Neuron (in vitro differentiated cells): ENCODE measurements at regions not wholly inside any gene's neighbourhood (a gene's known extent, or its start where the extent isn't known, plus 50 kb on each side); places are given as distances from the start of the nearest gene placed in this dataset.
"Not testable (repeated sequence)": the region's sequence is repeated elsewhere in the genome, so short reads cannot be mapped to it uniquely, and the experiment has no call there.

ENCODE experiments used
- H2AFZ ChIP-seq: one replicate; pipeline ENCODE4 v1.6.1; 2013; ENCODE audit warnings: low read depth, mild to moderate bottlenecking, inconsistent platforms, low read length, moderate library complexity
- H3K27me3 ChIP-seq: one replicate; pipeline ENCODE4 v1.6.1; 2013; ENCODE audit warnings: low read length; ENCODE audit not compliant: insufficient read depth
- H3K36me3 ChIP-seq: one replicate; pipeline ENCODE4 v1.6.1; 2013; ENCODE audit warnings: low read length; ENCODE audit not compliant: insufficient read depth
- H3K4me1 ChIP-seq: one replicate; pipeline ENCODE4 v1.6.1; 2013; ENCODE audit warnings: low read length; ENCODE audit not compliant: insufficient read depth
- H3K4me3 ChIP-seq: 2 replicates; pipeline ENCODE4 v1.5.1; 2013; ENCODE audit warnings: mild to moderate bottlenecking, low read length, moderate library complexity
- H3K9me3 ChIP-seq: one replicate; pipeline ENCODE4 v1.6.1; 2013; ENCODE audit warnings: low read length

- no peak overlapping the region for H2AFZ ChIP-seq
- no peaks in the 10 kb centered on the region for H3K36me3 ChIP-seq
- no peaks in the 10 kb centered on the region for H3K9me3 ChIP-seq
- no peaks in the 10 kb centered on the region for H3K27me3 ChIP-seq
- H3K4me1 ChIP-seq = no peaks in the 10 kb centered on the region
- no peak overlapping the region for H3K4me3 ChIP-seq
Observed at GRCh38 chr1:164101802-164102201, 457.2 kb upstream of the PBX1 start.

GRCh38 chr1:164131949-164132348, 427.0 kb upstream of the PBX1 start:
- no peaks in the 10 kb centered on the region for H3K9me3 ChIP-seq
- no peak overlapping the region for H3K4me3 ChIP-seq

DNA sequence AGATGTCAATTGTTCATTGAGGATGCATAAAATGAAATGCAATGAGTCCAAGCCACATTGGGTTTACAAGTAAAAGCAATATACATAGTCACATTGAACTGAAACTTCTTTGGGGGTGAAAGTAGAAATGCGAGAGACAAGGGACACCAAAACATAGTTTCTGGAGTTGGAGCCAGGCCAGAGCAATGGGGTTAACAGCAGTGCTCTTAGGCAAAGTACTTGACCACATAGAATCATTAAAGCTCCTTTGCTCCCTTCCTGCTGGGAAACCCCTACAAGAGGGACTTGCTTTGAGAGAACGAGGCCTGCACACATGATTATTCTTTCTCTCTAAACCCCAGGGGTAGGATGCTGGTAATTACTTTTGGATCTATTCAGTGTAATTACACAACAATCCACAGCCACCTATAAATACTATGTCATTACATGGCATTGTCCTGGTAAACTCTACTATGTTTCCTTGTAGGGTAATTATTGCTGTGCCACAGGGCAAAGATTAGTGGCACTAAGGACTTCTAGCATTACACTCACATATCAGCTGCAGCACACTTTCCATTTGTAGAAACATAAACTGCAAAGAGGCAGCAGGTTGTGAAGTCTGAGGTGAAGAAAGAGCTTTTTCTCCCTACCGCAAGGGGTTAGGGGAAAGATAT, 421.6 kb upstream of the PBX1 start:
- Histone ChIP-seq H3K4me1 (no peaks in the 10 kb centered on the region), H3K36me3 (no peaks in the 10 kb centered on the region), H2AFZ (no peak overlapping the region), H3K9me3 (no peaks in the 10 kb centered on the region), H3K4me3 (no peak overlapping the region), H3K27me3 (no peaks in the 10 kb centered on the region)

More at GRCh38 chr1:164131949-164132348, 427.0 kb upstream of the PBX1 start:
- no peaks in the 10 kb centered on the region for H3K36me3 ChIP-seq
- no peaks in the 10 kb centered on the region for H3K4me1 ChIP-seq
- no peak overlapping the region for H2AFZ ChIP-seq
- H3K27me3 ChIP-seq = no peaks in the 10 kb centered on the region

- Histone ChIP-seq H3K27me3 (no peaks in the 10 kb centered on the region), H3K4me3 (no peak overlapping the region), H2AFZ (no peak overlapping the region), H3K9me3 (no peaks in the 10 kb centered on the region), H3K36me3 (no peaks in the 10 kb centered on the region), H3K4me1 (no peaks in the 10 kb centered on the region)
Observed at GRCh38 chr1:164141797-164142196, 417.2 kb upstream of the PBX1 start.

- H3K4me3 ChIP-seq = no peak overlapping the region
- no peaks in the 10 kb centered on the region for H3K36me3 ChIP-seq
- no peaks in the 10 kb centered on the region for H3K4me1 ChIP-seq
- no peaks in the 10 kb centered on the region for H3K27me3 ChIP-seq
- H2AFZ ChIP-seq = no peak overlapping the region
- no peaks in the 10 kb centered on the region for H3K9me3 ChIP-seq
Observed at GRCh38 chr1:164154622-164155021, 404.4 kb upstream of the PBX1 start.

GRCh38 chr1:164155347-164155746, 403.6 kb upstream of the PBX1 start:
- Histone ChIP-seq H3K4me1 (no peaks in the 10 kb centered on the region), H3K9me3 (no peaks in the 10 kb centered on the region), H3K36me3 (no peaks in the 10 kb centered on the region), H3K4me3 (no peak overlapping the region), H3K27me3 (no peaks in the 10 kb centered on the region), H2AFZ (no peak overlapping the region)

DNA sequence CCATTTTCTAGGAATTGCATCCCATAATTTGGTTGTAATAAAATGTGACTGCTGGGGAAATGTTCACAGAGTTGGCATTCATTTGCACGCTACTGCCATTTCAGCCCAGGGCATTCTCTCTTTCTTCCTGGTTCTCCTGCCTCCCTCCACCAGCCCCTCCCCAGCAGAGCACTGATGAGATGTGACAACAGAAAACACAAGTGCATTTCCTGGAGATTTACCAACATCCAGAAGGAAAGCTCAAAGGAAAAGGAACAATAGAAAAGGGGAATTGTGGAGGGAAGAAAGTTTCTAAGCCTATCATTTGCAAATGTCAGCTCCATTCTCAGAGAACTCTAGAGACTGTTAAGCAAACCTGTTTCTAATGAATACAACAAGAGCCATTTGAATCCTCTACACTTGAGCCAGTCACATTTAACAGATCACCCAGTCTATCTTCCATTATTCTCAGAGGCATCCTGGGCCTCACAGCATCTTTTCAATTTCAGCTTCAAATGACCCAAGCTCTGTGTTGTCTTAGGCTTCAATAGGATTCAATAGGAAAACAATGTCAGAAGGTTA, 395.6 kb upstream of the PBX1 start:
- Histone ChIP-seq H3K27me3 (no peaks in the 10 kb centered on the region), H3K4me3 (no peak overlapping the region), H3K36me3 (no peaks in the 10 kb centered on the region), H2AFZ (no peak overlapping the region), H3K4me1 (no peaks in the 10 kb centered on the region), H3K9me3 (no peaks in the 10 kb centered on the region)

DNA sequence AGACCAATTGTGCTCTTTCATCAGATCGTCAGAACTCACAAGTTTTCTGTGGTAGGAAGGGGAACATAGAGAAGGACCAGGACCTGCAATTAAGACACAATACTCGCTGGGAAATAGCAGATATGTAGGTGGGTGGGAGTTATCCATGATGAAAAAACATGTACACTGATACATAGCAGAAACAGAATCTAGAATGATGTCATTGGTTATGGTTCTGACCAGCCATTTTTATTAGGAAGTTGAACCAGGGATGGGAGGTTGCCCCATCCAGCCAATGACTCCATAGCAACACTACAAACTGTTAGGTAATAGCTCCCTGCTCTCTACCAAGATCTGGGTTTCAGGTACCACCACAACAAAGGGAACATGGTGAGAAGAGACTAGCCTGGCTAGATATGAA, 393.5 kb upstream of the PBX1 start:
- Histone ChIP-seq H2AFZ (no peak overlapping the region), H3K9me3 (no peaks in the 10 kb centered on the region), H3K4me3 (no peak overlapping the region), H3K4me1 (no peaks in the 10 kb centered on the region), H3K27me3 (no peaks in the 10 kb centered on the region), H3K36me3 (no peaks in the 10 kb centered on the region)

GRCh38 chr1:164166454-164166853, 392.5 kb upstream of the PBX1 start:
- H3K4me3 ChIP-seq, H3K36me3 ChIP-seq, H3K27me3 ChIP-seq, H3K9me3 ChIP-seq, H2AFZ ChIP-seq, H3K4me1 ChIP-seq: not testable (repeated sequence)

GRCh38 chr1:164177118-164177517, 381.9 kb upstream of the PBX1 start:
- no peaks in the 10 kb centered on the region for H3K36me3 ChIP-seq
- no peak overlapping the region for H3K4me3 ChIP-seq
- no peak overlapping the region for H2AFZ ChIP-seq
- H3K9me3 ChIP-seq = no peaks in the 10 kb centered on the region
- H3K27me3 ChIP-seq = no peaks in the 10 kb centered on the region
- H3K4me1 ChIP-seq = no peaks in the 10 kb centered on the region

DNA sequence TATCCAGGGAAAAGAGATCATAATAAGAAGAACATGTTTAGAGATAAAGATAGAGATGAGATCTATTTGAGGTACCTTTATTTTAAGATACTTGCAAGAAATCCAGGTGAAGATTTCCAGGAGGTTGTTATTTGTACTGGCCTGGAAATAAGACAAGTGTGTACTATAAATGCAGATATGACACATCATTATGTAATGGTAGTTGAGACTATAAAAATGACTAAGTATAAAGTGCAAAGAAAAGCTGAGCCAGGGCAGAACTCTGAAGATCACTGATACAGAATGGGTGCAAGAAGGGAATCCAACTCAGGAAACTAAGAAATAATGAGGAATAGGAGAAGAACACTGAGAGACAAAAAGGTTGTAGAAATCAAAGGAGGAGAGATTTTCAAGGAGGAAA, 378.2 kb upstream of the PBX1 start:
- Histone ChIP-seq H3K4me3 (no peak overlapping the region), H3K4me1 (no peaks in the 10 kb centered on the region), H3K36me3 (no peaks in the 10 kb centered on the region), H2AFZ (no peak overlapping the region), H3K9me3 (no peaks in the 10 kb centered on the region), H3K27me3 (peaks cover 2% of the 10 kb centered on the region)

GRCh38 chr1:164183854-164184635, 374.9 kb upstream of the PBX1 start:
- peaks cover 2% of the 10 kb centered on the region for H3K27me3 ChIP-seq
- no peaks in the 10 kb centered on the region for H3K4me1 ChIP-seq
- H3K4me3 ChIP-seq = no peak overlapping the region
- no peak overlapping the region for H2AFZ ChIP-seq
- H3K36me3 ChIP-seq = no peaks in the 10 kb centered on the region
- no peaks in the 10 kb centered on the region for H3K9me3 ChIP-seq

DNA sequence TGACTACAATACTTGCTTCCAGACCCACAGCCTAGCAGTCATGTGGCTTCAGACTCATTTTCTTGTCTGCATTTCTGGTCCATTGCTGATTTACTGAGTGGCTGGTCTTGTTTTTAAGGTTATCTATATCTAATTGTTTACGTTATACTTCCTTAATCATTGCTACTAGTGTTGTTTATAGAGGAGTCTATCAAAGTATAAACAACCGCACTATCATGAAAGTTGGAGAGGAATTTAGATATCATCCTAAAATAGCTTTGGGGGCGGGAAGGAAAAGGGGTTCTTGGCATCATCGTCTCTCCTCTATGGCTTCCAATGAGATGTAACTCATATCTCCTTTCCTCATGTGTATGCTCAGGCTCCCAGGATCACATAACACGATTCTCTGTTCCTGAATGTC, 372.1 kb upstream of the PBX1 start:
- peaks cover 2% of the 10 kb centered on the region for H3K27me3 ChIP-seq
- no peaks in the 10 kb centered on the region for H3K9me3 ChIP-seq
- H3K36me3 ChIP-seq = no peaks in the 10 kb centered on the region
- no peak overlapping the region for H2AFZ ChIP-seq
- H3K4me1 ChIP-seq = no peaks in the 10 kb centered on the region
- no peak overlapping the region for H3K4me3 ChIP-seq
